Adipocyte (in vitro differentiated cells): ENCODE measurements at regions not wholly inside any gene's neighbourhood (a gene's known extent, or its start where the extent isn't known, plus 50 kb on each side); places are given as distances from the start of the nearest gene placed in this dataset.

Experiments
- DNase-seq: peaks from one replicate; pipeline ENCODE4 v3.0.0-alpha.2; 2015; ENCODE audit warnings: low read depth
- H3K27me3 ChIP-seq: replicated peaks from 2 replicates; pipeline ENCODE4 v1.7.0; 2013; ENCODE audit warnings: mild to moderate bottlenecking, low read length, moderate library complexity; ENCODE audit not compliant: control insufficient read depth, insufficient read depth
- H3K36me3 ChIP-seq: 2 replicates; pipeline ENCODE4 v1.7.0; 2013; ENCODE audit warnings: low read length, mild to moderate bottlenecking, moderate library complexity; ENCODE audit not compliant: control insufficient read depth, insufficient read depth, severe bottlenecking
- H3K4me1 ChIP-seq: 2 replicates; pipeline ENCODE4 v1.7.0; 2013; ENCODE audit warnings: mild to moderate bottlenecking, low read length, moderate library complexity; ENCODE audit not compliant: control insufficient read depth, insufficient read depth
- H3K4me3 ChIP-seq: 2 replicates; pipeline ENCODE4 v1.7.0; 2013; ENCODE audit warnings: mild to moderate bottlenecking, low read length, moderate library complexity
- H3K9ac ChIP-seq: 2 replicates; pipeline ENCODE4 v1.7.0; 2013; ENCODE audit warnings: mild to moderate bottlenecking, low read length, moderate library complexity
- H3K9me3 ChIP-seq: 2 replicates; pipeline ENCODE4 v1.7.0; 2013; ENCODE audit warnings: mild to moderate bottlenecking, low read length, moderate library complexity; ENCODE audit not compliant: control insufficient read depth

- Histone ChIP-seq H3K4me3 (no peak overlapping the region), H3K4me1 (no peaks in the 10 kb centered on the region), H3K9ac (no peak overlapping the region), H3K9me3 (peaks cover 8% of the 10 kb centered on the region), H3K27me3 (no peaks in the 10 kb centered on the region), H3K36me3 (no peaks in the 10 kb centered on the region)
- DNase-seq, result no peak
These were observed 645.1 kb downstream of the RAPGEF2 start for GRCh38 chr4:159747983-159748382.

- Histone ChIP-seq H3K36me3 (no peaks in the 10 kb centered on the region), H3K27me3 (no peaks in the 10 kb centered on the region), H3K9ac (no peak overlapping the region), H3K4me3 (no peak overlapping the region), H3K4me1 (no peaks in the 10 kb centered on the region), H3K9me3 (peaks cover 8% of the 10 kb centered on the region)
- DNase-seq, result no peak
These were observed 646.1 kb downstream of the RAPGEF2 start for GRCh38 chr4:159748834-159749444.

DNA sequence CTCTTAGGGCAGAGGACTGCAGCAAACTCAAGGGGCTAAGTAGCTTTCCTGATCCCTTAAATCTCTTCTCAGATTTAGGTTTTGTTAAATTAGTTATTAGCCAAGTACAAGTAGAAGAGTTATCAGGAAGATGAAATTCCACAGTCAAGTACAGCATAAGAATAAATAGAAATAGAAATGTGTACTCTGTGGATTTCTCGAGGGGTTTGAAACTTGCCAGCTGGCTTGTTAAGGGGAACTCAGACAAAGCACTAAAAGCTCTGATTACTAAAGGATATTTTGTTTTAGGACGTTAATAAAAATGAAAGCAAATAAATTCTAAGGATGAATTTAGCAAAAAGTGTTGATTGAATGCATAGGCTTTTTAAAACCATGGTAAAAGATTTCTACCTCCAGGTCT, 654.6 kb downstream of the RAPGEF2 start:
- Histone ChIP-seq H3K27me3 (no peaks in the 10 kb centered on the region), H3K9ac (no peak overlapping the region), H3K4me3 (no peak overlapping the region), H3K4me1 (no peaks in the 10 kb centered on the region), H3K36me3 (no peaks in the 10 kb centered on the region), H3K9me3 (no peaks in the 10 kb centered on the region)
- DNase-seq, result no peak

GRCh38 chr4:159758061-159758460, 655.2 kb downstream of the RAPGEF2 start:
- H3K4me3 ChIP-seq, result no peak overlapping the region
- no peak overlapping the region for H3K9ac ChIP-seq
- H3K4me1 ChIP-seq, result no peaks in the 10 kb centered on the region
- DNase-seq, result no peak
- H3K9me3 ChIP-seq, result no peaks in the 10 kb centered on the region
- no peaks in the 10 kb centered on the region for H3K27me3 ChIP-seq
- no peaks in the 10 kb centered on the region for H3K36me3 ChIP-seq

- H3K36me3 ChIP-seq, result no peaks in the 10 kb centered on the region
- H3K4me1 ChIP-seq, result no peaks in the 10 kb centered on the region
- H3K9ac ChIP-seq, result no peak overlapping the region
- no peaks in the 10 kb centered on the region for H3K27me3 ChIP-seq
- DNase-seq, result no peak
- H3K9me3 ChIP-seq, result no peaks in the 10 kb centered on the region
- H3K4me3 ChIP-seq, result no peak overlapping the region
These were observed 659.8 kb downstream of the RAPGEF2 start for GRCh38 chr4:159762672-159763071.

- Histone ChIP-seq H3K9me3 (no peaks in the 10 kb centered on the region), H3K27me3 (no peaks in the 10 kb centered on the region), H3K4me3 (no peak overlapping the region), H3K36me3 (no peaks in the 10 kb centered on the region), H3K9ac (no peak overlapping the region), H3K4me1 (no peaks in the 10 kb centered on the region)
- DNase-seq, result peak; percentile 63
These were observed 661.6 kb downstream of the RAPGEF2 start for GRCh38 chr4:159764343-159764952.

- peak; percentile 14 for DNase-seq
- H3K36me3 ChIP-seq, result no peaks in the 10 kb centered on the region
- H3K4me1 ChIP-seq, result no peaks in the 10 kb centered on the region
- H3K27me3 ChIP-seq, result no peaks in the 10 kb centered on the region
- H3K9ac ChIP-seq, result no peak overlapping the region
- no peaks in the 10 kb centered on the region for H3K9me3 ChIP-seq
- no peak overlapping the region for H3K4me3 ChIP-seq
These were observed 662.5 kb downstream of the RAPGEF2 start for GRCh38 chr4:159765382-159765781.

DNA sequence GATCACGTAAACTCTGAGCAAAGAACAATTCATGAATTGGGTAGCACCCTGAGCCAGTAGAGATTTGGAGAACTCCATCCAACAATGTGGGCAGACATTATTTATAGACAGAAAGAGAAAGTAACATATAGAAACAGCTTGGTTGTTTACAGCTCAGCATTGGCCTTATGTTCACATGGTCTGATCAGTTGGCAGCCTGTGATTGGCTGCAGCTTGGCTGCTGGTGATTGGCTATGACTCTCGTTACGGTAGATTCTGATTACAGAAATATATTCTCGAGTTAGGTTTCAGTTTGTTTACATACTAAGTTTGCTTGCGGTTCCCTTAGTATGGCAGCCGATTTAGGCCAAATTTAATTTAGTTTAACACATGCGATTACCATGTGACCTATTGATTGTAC, 663.4 kb downstream of the RAPGEF2 start:
- Histone ChIP-seq H3K27me3 (no peaks in the 10 kb centered on the region), H3K9me3 (no peaks in the 10 kb centered on the region), H3K4me1 (no peaks in the 10 kb centered on the region), H3K9ac (no peak overlapping the region), H3K36me3 (no peaks in the 10 kb centered on the region), H3K4me3 (no peak overlapping the region)
- DNase-seq, result no peak

- Histone ChIP-seq H3K27me3 (no peaks in the 10 kb centered on the region), H3K9me3 (no peaks in the 10 kb centered on the region), H3K4me1 (no peaks in the 10 kb centered on the region), H3K36me3 (no peaks in the 10 kb centered on the region), H3K9ac (no peak overlapping the region), H3K4me3 (no peak overlapping the region)
- no peak for DNase-seq
These were observed 664.5 kb downstream of the RAPGEF2 start for GRCh38 chr4:159767406-159767805.

GRCh38 chr4:159768016-159768415, 665.1 kb downstream of the RAPGEF2 start:
- H3K9me3 ChIP-seq, result no peaks in the 10 kb centered on the region
- H3K4me1 ChIP-seq, result no peaks in the 10 kb centered on the region
- DNase-seq, result no peak
- no peak overlapping the region for H3K9ac ChIP-seq
- H3K4me3 ChIP-seq, result no peak overlapping the region
- H3K36me3 ChIP-seq, result no peaks in the 10 kb centered on the region
- no peaks in the 10 kb centered on the region for H3K27me3 ChIP-seq

GRCh38 chr4:159770401-159770800, 667.5 kb downstream of the RAPGEF2 start:
- no peaks in the 10 kb centered on the region for H3K27me3 ChIP-seq
- no peak overlapping the region for H3K9ac ChIP-seq
- H3K36me3 ChIP-seq, result no peaks in the 10 kb centered on the region
- no peak for DNase-seq
- no peaks in the 10 kb centered on the region for H3K4me1 ChIP-seq
- H3K9me3 ChIP-seq, result no peaks in the 10 kb centered on the region
- H3K4me3 ChIP-seq, result no peak overlapping the region

DNA sequence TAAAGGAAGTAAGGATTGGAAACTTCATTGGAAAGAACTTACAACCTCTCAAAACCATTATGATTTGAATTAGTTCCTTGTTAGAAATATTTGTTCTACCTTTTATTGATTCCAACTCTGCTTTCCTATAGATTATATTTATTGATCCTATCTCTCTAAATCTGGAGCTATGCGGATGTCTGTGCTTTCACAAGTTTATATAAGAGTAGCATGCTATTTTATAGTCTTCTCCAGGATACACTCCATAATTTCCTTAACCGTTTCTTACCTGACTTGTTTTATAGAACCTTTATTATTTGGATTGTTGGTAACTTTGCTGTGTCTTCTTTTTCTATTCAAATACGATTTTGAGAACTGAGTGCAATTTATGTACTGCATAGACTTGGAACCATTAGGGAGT, 668.1 kb downstream of the RAPGEF2 start:
- Histone ChIP-seq H3K4me1 (no peaks in the 10 kb centered on the region), H3K9me3 (no peaks in the 10 kb centered on the region), H3K27me3 (no peaks in the 10 kb centered on the region), H3K9ac (no peak overlapping the region), H3K36me3 (no peaks in the 10 kb centered on the region), H3K4me3 (no peak overlapping the region)
- DNase-seq, result no peak
